ENCODE measurements at regions not wholly inside any gene's neighbourhood (a gene's known extent, or its start where the extent isn't known, plus 50 kb on each side); places are given as distances from the start of the nearest gene placed in this dataset.
"Not testable (repeated sequence)": the region's sequence is repeated elsewhere in the genome, so short reads cannot be mapped to it uniquely, and the experiment has no call there.

- FAIRE-seq (no peak), DNase-seq (ENCODE audit: low read depth, low spot score) (no peak)
- no peak for TF ChIP-seq CTCF (IDR thresholded peaks at IDR 0.05; ENCODE audit: extremely low read depth in 1 of 2, insufficient read depth in 1 of 2, low read depth in 1 of 2, low read length in 2 of 2)
- TF ChIP-seq MYC (IDR thresholded peaks at IDR 0.05; ENCODE audit: low read depth, low read length), result no peak
- TF ChIP-seq EZH2 (IDR thresholded peaks at IDR 0.05; ENCODE audit: borderline replicate concordance, low read depth, low read length, severe bottlenecking), result no peak
- TF ChIP-seq POLR2AphosphoS5 (IDR thresholded peaks at IDR 0.05; ENCODE audit: insufficient read depth, low read depth, low read length), result no peak
- TF ChIP-seq FOS (IDR thresholded peaks at IDR 0.05; ENCODE audit: borderline replicate concordance, insufficient read depth, low read length), result no peak
- TF ChIP-seq, protein P1, sequence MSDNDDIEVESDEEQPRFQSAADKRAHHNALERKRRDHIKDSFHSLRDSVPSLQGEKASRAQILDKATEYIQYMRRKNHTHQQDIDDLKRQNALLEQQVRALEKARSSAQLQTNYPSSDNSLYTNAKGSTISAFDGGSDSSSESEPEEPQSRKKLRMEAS (IDR thresholded peaks at IDR 0.05; ENCODE audit: insufficient read depth, insufficient read length), result no peak
- no peak for TF ChIP-seq POLR2A (IDR thresholded peaks at IDR 0.05; ENCODE audit: low read depth, low read length)
- no peak for TF ChIP-seq GATA2 (IDR thresholded peaks at IDR 0.05; ENCODE audit: insufficient read depth, insufficient read length, low read depth, low read length)
- no peak for TF ChIP-seq JUN (IDR thresholded peaks at IDR 0.05; ENCODE audit: borderline replicate concordance, insufficient read depth, insufficient read length, low read depth)
- Histone ChIP-seq H4K20me1 (replicated peaks; ENCODE audit: control insufficient read depth, extremely low read depth, insufficient read depth, low read length) (no peaks in the 10 kb centered on the region), H2AFZ (ENCODE audit: low read depth, low read length) (no peak overlapping the region), H3K27me3 (ENCODE audit: control insufficient read depth in 2 of 2, insufficient read depth in 2 of 2, low read length in 2 of 2) (peaks cover 0 to 5% of the 10 kb centered on the region in 2 experiments), H3K4me3 (replicated peaks in 1 of 3; ENCODE audit: insufficient read depth in 1 of 3, low read depth in 1 of 3, low read length in 3 of 3) (no peak overlapping the region), H3K9me1 (replicated peaks; ENCODE audit: control insufficient read depth, extremely low read depth, insufficient read depth, low read length) (no peaks in the 10 kb centered on the region), H3K9me3 (replicated peaks; ENCODE audit: control insufficient read depth, insufficient read depth, low read length) (no peaks in the 10 kb centered on the region), H3K36me3 (ENCODE audit: control insufficient read depth in 2 of 2, extremely low read depth in 1 of 2, insufficient read depth in 2 of 2, low read length in 2 of 2) (no peaks in the 10 kb centered on the region), H3K79me2 (ENCODE audit: control insufficient read depth, insufficient read depth, low read length) (no peaks in the 10 kb centered on the region), H3K9ac (replicated peaks; ENCODE audit: extremely low read depth, insufficient read depth, low read length) (no peak overlapping the region), H3K4me1 (ENCODE audit: control insufficient read depth, extremely low read depth, insufficient read depth, low read length) (no peaks in the 10 kb centered on the region), H3K4me2 (ENCODE audit: insufficient read depth, low read length) (no peak overlapping the region), H3K27ac (ENCODE audit: insufficient read depth, low read depth, low read length) (no peak overlapping the region)
- dilution Hi-C loops (cut with MboI; ENCODE audit: extremely low pct_ligation_motif_present, low sequenced_read_pairs), result no loop called here
- POLR2A ChIA-PET, result no interaction called here
- CTCF ChIA-PET, result no interaction called here
- intact Hi-C loops (cut with micrococcal nuclease), result no loop called here
- BruUV-seq (replicated peaks), result no TSS peak
These were observed 75.7 kb downstream of the TRIM43 start for GRCh38 chr2:95667480-95667879.

DNA sequence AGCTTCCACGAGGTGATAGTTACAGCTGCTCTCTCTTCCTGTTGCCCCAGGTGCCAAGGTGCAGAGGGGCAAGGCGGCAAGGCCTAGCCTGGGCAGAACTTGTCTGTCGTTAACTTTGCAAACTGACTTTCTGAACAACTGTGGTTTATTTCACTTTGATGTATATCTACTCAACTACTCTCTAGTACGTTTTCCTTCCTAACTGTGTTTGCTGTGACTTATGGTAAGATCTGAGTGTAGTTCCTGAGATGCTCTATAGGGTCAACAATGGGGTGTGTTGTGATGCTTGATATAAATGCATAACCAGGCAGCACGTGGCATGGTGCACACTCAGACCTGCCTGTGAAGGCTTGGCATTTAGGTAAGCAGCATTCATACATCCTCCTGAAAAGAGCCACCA is 77.1 kb downstream of the TRIM43 start:
- dilution Hi-C loops (cut with MboI; ENCODE audit: extremely low pct_ligation_motif_present, low sequenced_read_pairs); FAIRE-seq; H4K20me1 ChIP-seq (replicated peaks; ENCODE audit: control insufficient read depth, extremely low read depth, insufficient read depth, low read length); intact Hi-C loops (cut with micrococcal nuclease); H3K79me2 ChIP-seq (ENCODE audit: control insufficient read depth, insufficient read depth, low read length); CTCF ChIA-PET; H3K4me1 ChIP-seq (ENCODE audit: control insufficient read depth, extremely low read depth, insufficient read depth, low read length); H3K4me2 ChIP-seq (ENCODE audit: insufficient read depth, low read length); H3K36me3 ChIP-seq (ENCODE audit: control insufficient read depth in 2 of 2, extremely low read depth in 1 of 2, insufficient read depth in 2 of 2, low read length in 2 of 2); BruUV-seq (replicated peaks); H3K9ac ChIP-seq (replicated peaks; ENCODE audit: extremely low read depth, insufficient read depth, low read length); POLR2A ChIA-PET; H3K9me1 ChIP-seq (replicated peaks; ENCODE audit: control insufficient read depth, extremely low read depth, insufficient read depth, low read length); H2AFZ ChIP-seq (ENCODE audit: low read depth, low read length); H3K4me3 ChIP-seq (replicated peaks in 1 of 3; ENCODE audit: insufficient read depth in 1 of 3, low read depth in 1 of 3, low read length in 3 of 3); DNase-seq (ENCODE audit: low read depth, low spot score); H3K27me3 ChIP-seq (ENCODE audit: control insufficient read depth in 2 of 2, insufficient read depth in 2 of 2, low read length in 2 of 2); H3K27ac ChIP-seq (ENCODE audit: insufficient read depth, low read depth, low read length); H3K9me3 ChIP-seq (replicated peaks; ENCODE audit: control insufficient read depth, insufficient read depth, low read length): not testable (repeated sequence)

Data from endothelial cell of umbilical vein (primary cell).